WTC11 (cell line): ENCODE measurements at regions not wholly inside any gene's neighbourhood (a gene's known extent, or its start where the extent isn't known, plus 50 kb on each side); places are given as distances from the start of the nearest gene placed in this dataset.

Source experiments
- ATAC-seq: fragments of 200-7000 bp; cut with Tn5 transposase; 2 replicates; pipeline ENCODE4 v1.10.0; 2021; ENCODE audit warnings: mild to moderate bottlenecking, moderate library complexity
- CTCF ChIA-PET: fragments of 300-600 bp; sonication (Branson Sonifier 250); formaldehyde crosslinking; loops from one replicate; lab custom pipeline; 2021; ENCODE audit warnings: antibody characterized with exemption; lab: Charles Lee
- POLR2A ChIA-PET: fragments of 350-600 bp; sonication (Branson Sonifier 250); formaldehyde crosslinking; loops from one replicate; lab custom pipeline; 2021; ENCODE audit warnings: antibody characterized with exemption; lab: Charles Lee
- DNase-seq: peaks from one replicate; pipeline ENCODE4 v3.0.0; 2021; ENCODE audit warnings: low spot score
- H3K27ac Mint-ChIP-seq: 2 replicates; pipeline ENCODE4 v1.8.0; 2021; ENCODE audit warnings: mixed read lengths
- H3K27me3 Mint-ChIP-seq: 2 replicates; pipeline ENCODE4 v1.8.0; 2021; ENCODE audit warnings: low read depth, mild to moderate bottlenecking, moderate library complexity, mixed read lengths
- H3K36me3 Mint-ChIP-seq: 2 replicates; pipeline ENCODE4 v1.8.0; 2021; ENCODE audit warnings: mixed read lengths
- H3K4me1 Mint-ChIP-seq: 2 replicates; pipeline ENCODE4 v1.8.0; 2022; ENCODE audit warnings: mixed read lengths
- H3K4me3 Mint-ChIP-seq: 2 replicates; pipeline ENCODE4 v1.8.0; 2021; ENCODE audit warnings: mild to moderate bottlenecking, moderate library complexity, mixed read lengths
- H3K9me3 Mint-ChIP-seq: 2 replicates; pipeline ENCODE4 v1.8.0; 2021; ENCODE audit warnings: mixed read lengths
- AFF4 ChIP-seq: sonication (generic); formaldehyde crosslinking; IDR thresholded peaks from 2 replicates; pipeline ENCODE4 v1.8.1; 2023; ENCODE audit warnings: mild to moderate bottlenecking, missing genetic modification reagents, borderline replicate concordance
- ATF1 ChIP-seq: sonication (generic); formaldehyde crosslinking; IDR thresholded peaks from 2 replicates; pipeline ENCODE4 v1.8.1; 2023; ENCODE audit warnings: mild to moderate bottlenecking, moderate library complexity, missing genetic modification reagents
- ESRRA ChIP-seq: sonication (generic); formaldehyde crosslinking; IDR thresholded peaks from 2 replicates; pipeline ENCODE4 v1.8.1; 2022; ENCODE audit warnings: mild to moderate bottlenecking, missing genetic modification reagents, borderline replicate concordance
- FOXK1 ChIP-seq: sonication (generic); formaldehyde crosslinking; IDR thresholded peaks from 2 replicates; pipeline ENCODE4 v1.8.0; 2022; ENCODE audit warnings: mild to moderate bottlenecking, moderate library complexity, missing genetic modification reagents
- GRHL2 ChIP-seq: fragments of 250-450 bp; sonication (Bioruptor Pico); IDR thresholded peaks from 2 replicates; pipeline ENCODE4 v1.8.0; 2022; ENCODE audit warnings: mild to moderate bottlenecking, moderate library complexity; ENCODE audit not compliant: insufficient replicate concordance, severe bottlenecking
- HMGA2 ChIP-seq: fragments of 250-450 bp; sonication (Bioruptor Pico); IDR thresholded peaks from 2 replicates; pipeline ENCODE4 v1.4.0; 2021; ENCODE audit warnings: mild to moderate bottlenecking, moderate library complexity
- HMGXB4 ChIP-seq: sonication (generic); formaldehyde crosslinking; IDR thresholded peaks from 2 replicates; pipeline ENCODE4 v1.8.1; 2023; ENCODE audit warnings: mild to moderate bottlenecking, moderate library complexity, missing genetic modification reagents
- MAX ChIP-seq: sonication (generic); formaldehyde crosslinking; IDR thresholded peaks from 2 replicates; pipeline ENCODE4 v1.8.0; 2022; ENCODE audit warnings: mild to moderate bottlenecking, missing genetic modification reagents
- NFYB ChIP-seq: sonication (generic); formaldehyde crosslinking; conservative IDR thresholded peaks from 2 replicates; pipeline ENCODE4 v1.8.0; 2022; ENCODE audit warnings: low read depth, missing genetic modification reagents
- NR2C2 ChIP-seq: sonication (generic); formaldehyde crosslinking; IDR thresholded peaks from 2 replicates; pipeline ENCODE4 v1.8.0; 2022; ENCODE audit warnings: mild to moderate bottlenecking, missing genetic modification reagents
- SMAD3 ChIP-seq: sonication (generic); formaldehyde crosslinking; IDR thresholded peaks from 2 replicates; pipeline ENCODE4 v1.8.0; 2022; ENCODE audit warnings: missing genetic modification reagents, mild to moderate bottlenecking, borderline replicate concordance
- SMAD4 ChIP-seq: sonication (generic); formaldehyde crosslinking; IDR thresholded peaks from 2 replicates; pipeline ENCODE4 v1.8.0; 2022; ENCODE audit warnings: mild to moderate bottlenecking, missing genetic modification reagents
- SOX15 ChIP-seq: fragments of 250-450 bp; sonication (Bioruptor Pico); IDR thresholded peaks from 2 replicates; pipeline ENCODE4 v1.9.0; 2021; ENCODE audit warnings: mild to moderate bottlenecking
- SP1 ChIP-seq: sonication (generic); formaldehyde crosslinking; conservative IDR thresholded peaks from 2 replicates; pipeline ENCODE4 v1.8.1; 2022; ENCODE audit warnings: missing genetic modification reagents
- STAT6 ChIP-seq: sonication (generic); formaldehyde crosslinking; conservative IDR thresholded peaks from 2 replicates; pipeline ENCODE4 v1.8.1; 2023; ENCODE audit warnings: mild to moderate bottlenecking, low read depth, missing genetic modification reagents, moderate library complexity
- TEAD4 ChIP-seq: sonication (generic); formaldehyde crosslinking; IDR thresholded peaks from 2 replicates; pipeline ENCODE4 v1.8.0; 2022; ENCODE audit warnings: mild to moderate bottlenecking, missing genetic modification reagents
- USF2 ChIP-seq: sonication (generic); formaldehyde crosslinking; IDR thresholded peaks from 2 replicates; pipeline ENCODE4 v1.8.1; 2023; ENCODE audit warnings: mild to moderate bottlenecking, missing genetic modification reagents, moderate library complexity
- ZBTB21 ChIP-seq: sonication (generic); formaldehyde crosslinking; IDR thresholded peaks from 2 replicates; pipeline ENCODE4 v1.8.1; 2023; ENCODE audit warnings: mild to moderate bottlenecking, missing genetic modification reagents, borderline replicate concordance
- ZMAT4 ChIP-seq: fragments of 250-450 bp; sonication (Bioruptor Pico); IDR thresholded peaks from 2 replicates; pipeline ENCODE4 v1.9.0; 2021; ENCODE audit warnings: mild to moderate bottlenecking
- ZNF232 ChIP-seq: sonication (generic); formaldehyde crosslinking; IDR thresholded peaks from 2 replicates; pipeline ENCODE4 v1.8.0; 2022; ENCODE audit warnings: mild to moderate bottlenecking, missing genetic modification reagents
- ZNF416 ChIP-seq: fragments of 250-450 bp; sonication (Bioruptor Pico); IDR thresholded peaks from 2 replicates; pipeline ENCODE4 v1.9.0; 2021; ENCODE audit warnings: mild to moderate bottlenecking, inconsistent platforms
- ZNF671 ChIP-seq: fragments of 250-450 bp; sonication (Bioruptor Pico); IDR thresholded peaks from 2 replicates; pipeline ENCODE4 v1.8.0; 2021; ENCODE audit warnings: mild to moderate bottlenecking

- no peak for TF ChIP-seq AFF4 (CRISPR knock-in tag)
- TF ChIP-seq SMAD4 (CRISPR knock-in tag), result no peak
- no peak for TF ChIP-seq ZBTB21 (CRISPR knock-in tag)
- TF ChIP-seq ESRRA (CRISPR knock-in tag), result no peak
- no peak for TF ChIP-seq ATF1 (CRISPR knock-in tag)
- no peak for TF ChIP-seq SMAD3 (CRISPR knock-in tag)
- TF ChIP-seq ZNF232 (CRISPR knock-in tag), result no peak
Observed at GRCh38 chr20:24777746-24778145, 171.3 kb upstream of the CST7 start (continued).

- H3K4me3 Mint-ChIP-seq, result no peak overlapping the region
- ChIA-PET CTCF (no interaction called here), POLR2A (no interaction called here)
- ATAC-seq (no peak), DNase-seq (no peak)
- H3K36me3 Mint-ChIP-seq, result peaks cover 4% of the 10 kb centered on the region; the same call in 1 of the 2 replicates
- H3K4me1 Mint-ChIP-seq, result no peaks in the 10 kb centered on the region
- H3K27ac Mint-ChIP-seq, result no peak overlapping the region
- no peaks in the 10 kb centered on the region; the same call in none of the 2 replicates for H3K27me3 Mint-ChIP-seq
- peaks cover 22% of the 10 kb centered on the region for H3K9me3 Mint-ChIP-seq
- TF ChIP-seq ZMAT4 (CRISPR knock-in tag) (no peak), FOXK1 (CRISPR knock-in tag) (no peak), HMGA2 (CRISPR knock-in tag) (no peak), NFYB (CRISPR knock-in tag) (no peak), ZNF416 (CRISPR knock-in tag) (no peak), GRHL2 (CRISPR knock-in tag) (no peak), HMGXB4 (CRISPR knock-in tag) (no peak), SOX15 (no peak), STAT6 (CRISPR knock-in tag) (no peak), USF2 (CRISPR knock-in tag) (no peak), NR2C2 (CRISPR knock-in tag) (no peak), ZNF671 (CRISPR knock-in tag) (no peak), TEAD4 (CRISPR knock-in tag) (no peak), SP1 (CRISPR knock-in tag) (no peak), MAX (CRISPR knock-in tag) (no peak)
Observed at GRCh38 chr20:24778585-24779031, 170.5 kb upstream of the CST7 start.
